Lower lobe of right lung (tissue), 2 donors: ENCODE measurements at regions not wholly inside any gene's neighbourhood (a gene's known extent, or its start where the extent isn't known, plus 50 kb on each side); places are given as distances from the start of the nearest gene placed in this dataset.

ENCODE experiments used
- ATAC-seq, 2 donors: fragments of 200-7000 bp; cut with Tn5 transposase; one replicate each; pipeline ENCODE4 v1.9.1; 2020 to 2022; ENCODE audit warnings: mild to moderate bottlenecking in 2 of 2, moderate library complexity in 2 of 2
- DNase-seq: peaks from one replicate; pipeline ENCODE4 v3.0.0-alpha.2; 2020
- H3K27ac ChIP-seq: fragments of 200-600 bp; one replicate; pipeline ENCODE4 v1.8.0; 2022
- H3K27me3 ChIP-seq: fragments of 200-600 bp; one replicate; pipeline ENCODE4 v1.8.0; 2022; ENCODE audit warnings: low read depth
- H3K36me3 ChIP-seq: fragments of 200-600 bp; one replicate; pipeline ENCODE4 v1.8.0; 2022; ENCODE audit warnings: mild to moderate bottlenecking
- H3K4me1 ChIP-seq: fragments of 200-600 bp; one replicate; pipeline ENCODE4 v1.8.0; 2022
- H3K4me3 ChIP-seq: fragments of 200-600 bp; one replicate; pipeline ENCODE4 v1.8.0; 2022; ENCODE audit warnings: mild to moderate bottlenecking
- H3K9me3 ChIP-seq: fragments of 200-600 bp; one replicate; pipeline ENCODE4 v1.8.0; 2022
- CTCF ChIP-seq: fragments of 200-600 bp; IDR thresholded peaks from one replicate; pipeline ENCODE4 v1.8.0; 2022; ENCODE audit warnings: antibody characterized with exemption, mild to moderate bottlenecking
- intact Hi-C: fragments of 100-400 bp; cut with DNase I; formaldehyde crosslinking; loops from one replicate; pipeline ENCODE4 v1.11.0; 2022
- donor health status: DM: no; HTN: yes; CAD: no; lungs with severe emphysema.

DNA sequence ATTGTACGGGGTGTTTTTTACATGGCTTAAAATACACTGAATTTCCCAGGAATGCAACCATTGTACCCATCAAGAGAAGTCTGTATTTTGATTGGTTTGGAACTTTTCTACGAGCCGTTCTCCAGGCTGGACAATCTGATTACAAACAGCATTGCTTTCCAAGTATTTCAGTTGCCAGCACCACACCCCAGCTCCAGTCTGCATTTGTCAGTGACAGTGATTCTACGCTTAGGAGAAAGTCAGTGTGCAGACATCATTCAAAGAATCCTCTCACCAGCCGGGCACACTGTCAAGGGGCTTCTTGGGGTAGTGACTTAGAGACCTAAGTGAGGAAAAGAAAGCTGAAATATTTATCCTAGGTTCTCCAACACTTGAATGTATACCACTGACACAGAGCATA is 194.1 kb downstream of the ANAPC1 start:
- no peaks in the 10 kb centered on the region for H3K9me3 ChIP-seq
- H3K4me1 ChIP-seq = no peaks in the 10 kb centered on the region
- TF ChIP-seq CTCF = no peak
- H3K4me3 ChIP-seq = no peak overlapping the region
- H3K36me3 ChIP-seq = no peaks in the 10 kb centered on the region
- ATAC-seq (no peak), DNase-seq (no peak)
- intact Hi-C loops = no loop called here
- no peak overlapping the region for H3K27ac ChIP-seq
- H3K27me3 ChIP-seq = no peaks in the 10 kb centered on the region

DNA sequence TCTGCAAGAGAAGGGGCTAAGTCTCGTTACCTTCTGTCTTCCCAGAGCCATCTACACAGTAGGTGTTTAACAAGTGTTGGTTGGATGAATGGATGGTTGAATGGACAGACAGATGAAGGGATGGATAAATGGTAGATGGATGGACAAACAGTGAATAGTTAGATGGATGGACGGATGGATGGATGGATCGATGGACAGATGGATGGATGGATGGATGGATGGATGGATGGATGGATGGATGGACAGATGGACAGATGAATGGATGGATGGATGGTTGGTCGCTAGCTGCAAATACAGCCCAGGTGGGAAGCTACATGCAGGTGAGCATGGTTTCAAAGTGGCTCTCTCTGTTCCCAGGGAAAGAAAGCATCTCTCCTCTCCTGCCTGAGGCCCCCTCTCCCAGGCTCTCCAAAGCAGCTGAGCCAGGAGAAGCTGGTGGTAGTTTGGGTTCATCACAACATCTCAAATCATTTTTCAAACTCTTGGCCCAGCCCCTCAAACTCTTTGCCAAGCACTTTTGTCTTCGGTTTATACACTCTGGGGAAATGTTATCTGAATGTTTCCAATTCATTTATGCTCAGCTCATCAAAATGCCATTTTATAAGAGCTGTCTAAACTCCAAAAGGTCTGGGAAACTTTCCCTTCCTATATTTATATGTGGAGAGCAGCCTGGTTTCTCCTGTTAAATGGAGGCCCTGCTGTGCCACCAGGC is 192.7 kb downstream of the ANAPC1 start:
- Histone ChIP-seq H3K4me1 (no peaks in the 10 kb centered on the region), H3K27me3 (no peaks in the 10 kb centered on the region), H3K36me3 (no peaks in the 10 kb centered on the region), H3K27ac (no peak overlapping the region), H3K4me3 (no peak overlapping the region), H3K9me3 (no peaks in the 10 kb centered on the region)
- intact Hi-C loops = no loop called here
- TF ChIP-seq CTCF = no peak
- DNase-seq (no peak), ATAC-seq (no peak)

- no peaks in the 10 kb centered on the region for H3K9me3 ChIP-seq
- DNase-seq (no peak), ATAC-seq (no peak)
- H3K4me1 ChIP-seq = no peaks in the 10 kb centered on the region
- no peak overlapping the region for H3K27ac ChIP-seq
- intact Hi-C loops = no loop called here
- no peaks in the 10 kb centered on the region for H3K27me3 ChIP-seq
- H3K4me3 ChIP-seq = no peak overlapping the region
- TF ChIP-seq CTCF = no peak
- H3K36me3 ChIP-seq = no peaks in the 10 kb centered on the region
Observed at GRCh38 chr2:111692311-111692710, 191.7 kb downstream of the ANAPC1 start.

DNA sequence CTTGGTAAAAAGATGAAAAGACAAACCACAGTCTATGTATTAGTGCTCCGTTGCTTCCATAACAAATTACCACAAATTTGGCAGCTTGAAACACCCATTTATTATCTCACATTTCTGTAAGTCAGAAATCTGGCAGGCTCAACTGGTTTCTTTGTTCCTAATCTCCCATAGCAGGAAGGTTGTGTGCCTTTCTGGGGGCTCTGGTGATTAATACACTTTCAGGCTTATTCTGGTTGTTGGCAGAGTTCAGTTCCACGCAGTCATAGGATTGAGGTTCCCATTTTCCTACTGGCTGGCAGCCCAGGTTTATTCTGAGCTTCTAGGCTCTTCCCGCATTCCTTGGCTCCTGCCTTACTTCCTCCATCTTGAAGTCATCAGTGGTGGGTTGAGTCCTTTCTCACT is 189.3 kb downstream of the ANAPC1 start:
- H3K4me3 ChIP-seq = no peak overlapping the region
- TF ChIP-seq CTCF = no peak
- ATAC-seq (no peak), DNase-seq (no peak)
- H3K9me3 ChIP-seq = no peaks in the 10 kb centered on the region
- H3K27ac ChIP-seq = no peak overlapping the region
- intact Hi-C loops = no loop called here
- H3K4me1 ChIP-seq = peaks cover 17% of the 10 kb centered on the region
- no peaks in the 10 kb centered on the region for H3K27me3 ChIP-seq
- no peaks in the 10 kb centered on the region for H3K36me3 ChIP-seq

- DNase-seq (no peak), ATAC-seq (no peak)
- TF ChIP-seq CTCF = no peak
- Histone ChIP-seq H3K4me1 (peaks cover 17% of the 10 kb centered on the region), H3K27me3 (no peaks in the 10 kb centered on the region), H3K9me3 (no peaks in the 10 kb centered on the region), H3K4me3 (no peak overlapping the region), H3K27ac (no peak overlapping the region), H3K36me3 (no peaks in the 10 kb centered on the region)
- intact Hi-C loops = no loop called here
Observed at GRCh38 chr2:111695441-111696007, 188.5 kb downstream of the ANAPC1 start.
